ENCODE measurements at regions not wholly inside any gene's neighbourhood (a gene's known extent, or its start where the extent isn't known, plus 50 kb on each side); places are given as distances from the start of the nearest gene placed in this dataset.
A peak's percentile ranks its signal among the peaks of the same experiment; 100 is the strongest.

- no TSS peak for BruUV-seq (replicated peaks)
- CTCF ChIA-PET, result interaction anchor here (0.6 to 1.5 kb wide), 5 partner anchors 106 to 692 kb away, joined by 3 read pairs; no protein-coding TSS in a partner anchor
- DNase-seq (ENCODE audit: unreplicated experiment), result no peak
- H3K27ac Mint-ChIP-seq (ENCODE audit: low read depth, unreplicated experiment), result no peak overlapping the region
- no peak overlapping the region for H3K4me3 Mint-ChIP-seq (ENCODE audit: unreplicated experiment)
- intact Hi-C loops (cut with micrococcal nuclease), result loop anchor here (2.0 to 5.0 kb wide), 2 partner anchors 107 to 127 kb away; partner anchors contain the start of gene POU3F1
- H3K9me3 Mint-ChIP-seq (ENCODE audit: unreplicated experiment), result no peaks in the 10 kb centered on the region
- H3K4me1 Mint-ChIP-seq (ENCODE audit: insufficient read depth, unreplicated experiment), result peaks cover 4% of the 10 kb centered on the region
- TF ChIP-seq, protein P1, sequence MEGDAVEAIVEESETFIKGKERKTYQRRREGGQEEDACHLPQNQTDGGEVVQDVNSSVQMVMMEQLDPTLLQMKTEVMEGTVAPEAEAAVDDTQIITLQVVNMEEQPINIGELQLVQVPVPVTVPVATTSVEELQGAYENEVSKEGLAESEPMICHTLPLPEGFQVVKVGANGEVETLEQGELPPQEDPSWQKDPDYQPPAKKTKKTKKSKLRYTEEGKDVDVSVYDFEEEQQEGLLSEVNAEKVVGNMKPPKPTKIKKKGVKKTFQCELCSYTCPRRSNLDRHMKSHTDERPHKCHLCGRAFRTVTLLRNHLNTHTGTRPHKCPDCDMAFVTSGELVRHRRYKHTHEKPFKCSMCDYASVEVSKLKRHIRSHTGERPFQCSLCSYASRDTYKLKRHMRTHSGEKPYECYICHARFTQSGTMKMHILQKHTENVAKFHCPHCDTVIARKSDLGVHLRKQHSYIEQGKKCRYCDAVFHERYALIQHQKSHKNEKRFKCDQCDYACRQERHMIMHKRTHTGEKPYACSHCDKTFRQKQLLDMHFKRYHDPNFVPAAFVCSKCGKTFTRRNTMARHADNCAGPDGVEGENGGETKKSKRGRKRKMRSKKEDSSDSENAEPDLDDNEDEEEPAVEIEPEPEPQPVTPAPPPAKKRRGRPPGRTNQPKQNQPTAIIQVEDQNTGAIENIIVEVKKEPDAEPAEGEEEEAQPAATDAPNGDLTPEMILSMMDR (IDR thresholded peaks at IDR 0.05; ENCODE audit: unreplicated experiment), result no peak
- H3K27me3 Mint-ChIP-seq (ENCODE audit: insufficient read depth, unreplicated experiment), result no peaks in the 10 kb centered on the region
- H3K36me3 Mint-ChIP-seq (ENCODE audit: insufficient read depth, unreplicated experiment), result no peaks in the 10 kb centered on the region
- POLR2A ChIA-PET, result interaction anchor here (0.7 kb wide), 1 partner anchor 149 kb away, joined by 3 read pairs; no protein-coding TSS in a partner anchor
Measured at GRCh38 chr1:38153778-38154470, 107.3 kb upstream of the POU3F1 start.

- no peak overlapping the region for H3K4me3 Mint-ChIP-seq (ENCODE audit: unreplicated experiment)
- intact Hi-C loops (cut with micrococcal nuclease), result loop anchor here (2.0 to 5.0 kb wide), 2 partner anchors 106 to 126 kb away; partner anchors contain the start of gene POU3F1
- DNase-seq (ENCODE audit: unreplicated experiment), result no peak
- TF ChIP-seq, protein P1 (IDR thresholded peaks at IDR 0.05; ENCODE audit: unreplicated experiment), result no peak
- no peaks in the 10 kb centered on the region for H3K27me3 Mint-ChIP-seq (ENCODE audit: insufficient read depth, unreplicated experiment)
- H3K9me3 Mint-ChIP-seq (ENCODE audit: unreplicated experiment), result no peaks in the 10 kb centered on the region
- H3K27ac Mint-ChIP-seq (ENCODE audit: low read depth, unreplicated experiment), result no peak overlapping the region
- CTCF ChIA-PET, result interaction anchor here (0.6 to 2.9 kb wide), 15 partner anchors 9 to 284 kb away, joined by 3 to 22 read pairs (median 6); partner anchors contain the start of gene POU3F1
- peaks cover 4% of the 10 kb centered on the region for H3K4me1 Mint-ChIP-seq (ENCODE audit: insufficient read depth, unreplicated experiment)
- POLR2A ChIA-PET, result interaction anchor here (0.7 to 2.3 kb wide), 4 partner anchors 14 to 150 kb away, joined by 3 to 8 read pairs (median 4); no protein-coding TSS in a partner anchor
- BruUV-seq (replicated peaks), result no TSS peak
- H3K36me3 Mint-ChIP-seq (ENCODE audit: insufficient read depth, unreplicated experiment), result no peaks in the 10 kb centered on the region
Measured at GRCh38 chr1:38153066-38153777, 106.6 kb upstream of the POU3F1 start.

GRCh38 chr1:38152351-38153065 is 105.9 kb upstream of the POU3F1 start:
- peak; percentile 54 for DNase-seq (ENCODE audit: unreplicated experiment)
- no peak overlapping the region for H3K27ac Mint-ChIP-seq (ENCODE audit: low read depth, unreplicated experiment)
- H3K9me3 Mint-ChIP-seq (ENCODE audit: unreplicated experiment), result no peaks in the 10 kb centered on the region
- BruUV-seq (replicated peaks), result no TSS peak
- H3K36me3 Mint-ChIP-seq (ENCODE audit: insufficient read depth, unreplicated experiment), result no peaks in the 10 kb centered on the region
- intact Hi-C loops (cut with micrococcal nuclease), result loop anchor here (2.0 to 5.0 kb wide), 2 partner anchors 105 to 126 kb away; partner anchors contain the start of gene POU3F1
- no peak overlapping the region for H3K4me3 Mint-ChIP-seq (ENCODE audit: unreplicated experiment)
- ChIA-PET CTCF (interaction anchor here (0.5 to 2.9 kb wide), 29 partner anchors 9 to 829 kb away, joined by 3 to 22 read pairs (median 4); partner anchors contain the start of gene POU3F1), POLR2A (interaction anchor here (1.1 to 2.3 kb wide), 4 partner anchors 13 to 127 kb away, joined by 3 to 8 read pairs (median 4); no protein-coding TSS in a partner anchor)
- peaks cover 4% of the 10 kb centered on the region for H3K4me1 Mint-ChIP-seq (ENCODE audit: insufficient read depth, unreplicated experiment)
- no peaks in the 10 kb centered on the region for H3K27me3 Mint-ChIP-seq (ENCODE audit: insufficient read depth, unreplicated experiment)
- TF ChIP-seq, protein P1 (IDR thresholded peaks at IDR 0.05; ENCODE audit: unreplicated experiment), result peak; percentile 20
